ENCODE measurements at regions not wholly inside any gene's neighbourhood (a gene's known extent, or its start where the extent isn't known, plus 50 kb on each side); places are given as distances from the start of the nearest gene placed in this dataset.
A peak's percentile ranks its signal among the peaks of the same experiment; 100 is the strongest.
"Not testable (repeated sequence)": the region's sequence is repeated elsewhere in the genome, so short reads cannot be mapped to it uniquely, and the experiment has no call there.

DNA sequence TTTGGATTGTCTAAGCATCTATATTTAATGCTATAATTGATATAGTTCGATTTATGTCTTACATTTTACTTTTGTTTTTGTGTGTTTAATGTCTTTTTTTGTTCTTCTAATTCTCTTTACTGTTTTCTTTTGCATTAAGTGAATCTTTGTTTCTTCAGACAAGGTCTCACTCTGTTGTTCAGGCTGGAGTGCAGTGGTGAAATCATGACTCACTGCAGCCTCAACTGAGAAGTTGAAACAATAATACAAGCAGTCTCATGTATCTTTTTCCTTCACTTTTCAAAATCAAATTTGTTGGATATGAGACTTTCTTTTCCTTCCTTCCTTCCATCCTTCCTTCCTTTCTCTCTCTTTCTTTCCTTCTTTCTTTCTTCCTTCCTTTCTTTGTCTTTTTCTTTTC lies 1401.6 kb downstream of the ADGRL3 start:
- TF ChIP-seq, protein P1, sequence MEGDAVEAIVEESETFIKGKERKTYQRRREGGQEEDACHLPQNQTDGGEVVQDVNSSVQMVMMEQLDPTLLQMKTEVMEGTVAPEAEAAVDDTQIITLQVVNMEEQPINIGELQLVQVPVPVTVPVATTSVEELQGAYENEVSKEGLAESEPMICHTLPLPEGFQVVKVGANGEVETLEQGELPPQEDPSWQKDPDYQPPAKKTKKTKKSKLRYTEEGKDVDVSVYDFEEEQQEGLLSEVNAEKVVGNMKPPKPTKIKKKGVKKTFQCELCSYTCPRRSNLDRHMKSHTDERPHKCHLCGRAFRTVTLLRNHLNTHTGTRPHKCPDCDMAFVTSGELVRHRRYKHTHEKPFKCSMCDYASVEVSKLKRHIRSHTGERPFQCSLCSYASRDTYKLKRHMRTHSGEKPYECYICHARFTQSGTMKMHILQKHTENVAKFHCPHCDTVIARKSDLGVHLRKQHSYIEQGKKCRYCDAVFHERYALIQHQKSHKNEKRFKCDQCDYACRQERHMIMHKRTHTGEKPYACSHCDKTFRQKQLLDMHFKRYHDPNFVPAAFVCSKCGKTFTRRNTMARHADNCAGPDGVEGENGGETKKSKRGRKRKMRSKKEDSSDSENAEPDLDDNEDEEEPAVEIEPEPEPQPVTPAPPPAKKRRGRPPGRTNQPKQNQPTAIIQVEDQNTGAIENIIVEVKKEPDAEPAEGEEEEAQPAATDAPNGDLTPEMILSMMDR (IDR thresholded peaks at IDR 0.05): no peak
- H3K4me1 ChIP-seq: no peaks in the 10 kb centered on the region
- H3K9me3 ChIP-seq: no peaks in the 10 kb centered on the region
- H3K27ac ChIP-seq: no peak overlapping the region
- no peaks in the 10 kb centered on the region for H3K27me3 ChIP-seq
- no peak overlapping the region for H3K4me3 ChIP-seq
- no peak for DNase-seq (ENCODE audit: low spot score)
- H3K36me3 ChIP-seq: no peaks in the 10 kb centered on the region

DNA sequence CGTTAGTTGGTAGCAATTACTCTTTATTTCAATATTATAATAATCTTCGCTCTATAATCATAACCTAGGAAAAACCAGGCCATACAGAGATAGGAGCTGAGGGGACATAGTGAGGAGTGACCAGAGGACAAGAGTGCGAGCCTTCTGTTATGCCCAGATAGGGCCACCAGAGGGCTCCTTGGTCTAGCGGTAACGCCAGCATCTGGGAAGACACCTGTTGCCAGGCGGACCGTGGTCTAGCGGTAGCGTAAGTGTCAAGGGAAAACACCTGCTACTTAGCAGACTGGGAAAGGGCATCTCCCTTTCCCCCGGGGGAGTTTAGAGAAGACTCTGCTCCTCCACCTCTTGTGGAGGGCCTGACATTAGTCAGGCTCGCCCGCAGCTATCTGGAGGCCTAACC lies 1395.1 kb downstream of the ADGRL3 start:
- not testable (repeated sequence) for H3K36me3 ChIP-seq, H3K4me1 ChIP-seq, H3K27me3 ChIP-seq, H3K9me3 ChIP-seq, H3K4me3 ChIP-seq, H3K27ac ChIP-seq
- TF ChIP-seq, protein P1 (IDR thresholded peaks at IDR 0.05): peak; percentile 40 to 55
- peak; percentile 60 for DNase-seq (ENCODE audit: low spot score)

DNA sequence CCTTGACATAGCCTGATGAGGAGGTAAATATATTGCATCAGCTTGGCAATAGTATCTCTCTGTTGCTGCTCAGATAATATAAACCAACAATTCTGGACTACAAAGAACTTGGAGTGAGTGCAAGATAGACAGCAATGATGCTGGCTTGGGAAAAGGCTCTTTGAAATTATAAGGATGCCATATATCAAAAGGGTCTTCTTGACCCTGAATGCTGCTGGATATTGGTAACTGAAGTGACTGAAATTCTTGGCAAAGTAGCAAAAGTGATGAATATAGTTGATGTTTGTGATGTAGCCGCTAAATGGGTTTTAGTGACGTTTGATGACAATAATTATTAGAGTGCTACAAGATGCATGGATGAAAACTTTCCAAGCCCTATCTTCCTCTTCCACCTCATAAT lies 1391.6 kb downstream of the ADGRL3 start:
- Histone ChIP-seq H3K36me3 (no peaks in the 10 kb centered on the region), H3K4me3 (no peak overlapping the region), H3K9me3 (no peaks in the 10 kb centered on the region), H3K4me1 (no peaks in the 10 kb centered on the region), H3K27me3 (no peaks in the 10 kb centered on the region), H3K27ac (no peak overlapping the region)
- DNase-seq (ENCODE audit: low spot score): no peak
- TF ChIP-seq, protein P1 (IDR thresholded peaks at IDR 0.05): no peak

DNA sequence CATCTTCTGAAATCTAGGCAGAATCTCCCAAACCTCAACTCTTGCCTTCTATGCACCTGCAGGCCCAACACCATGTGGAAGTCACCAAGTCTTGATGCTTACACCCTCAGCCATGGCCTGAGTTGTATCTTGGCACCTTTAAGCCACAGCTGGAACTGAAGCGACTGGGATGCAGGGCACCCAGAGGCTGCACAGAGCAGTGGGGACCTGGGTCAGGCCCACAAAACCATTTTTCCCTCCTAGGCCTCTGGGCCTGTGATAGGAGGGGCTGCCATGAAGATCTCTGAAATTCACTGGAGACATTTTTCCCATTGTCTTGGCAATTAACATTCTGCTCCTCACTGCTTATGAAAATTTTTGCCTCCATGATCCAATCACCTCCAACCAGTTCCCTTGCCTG lies 1388.5 kb downstream of the ADGRL3 start:
- no peak for DNase-seq (ENCODE audit: low spot score)
- Histone ChIP-seq H3K4me1 (no peaks in the 10 kb centered on the region), H3K36me3 (no peaks in the 10 kb centered on the region), H3K4me3 (no peak overlapping the region), H3K27me3 (no peaks in the 10 kb centered on the region), H3K9me3 (no peaks in the 10 kb centered on the region), H3K27ac (no peak overlapping the region)
- TF ChIP-seq, protein P1 (IDR thresholded peaks at IDR 0.05): no peak

DNA sequence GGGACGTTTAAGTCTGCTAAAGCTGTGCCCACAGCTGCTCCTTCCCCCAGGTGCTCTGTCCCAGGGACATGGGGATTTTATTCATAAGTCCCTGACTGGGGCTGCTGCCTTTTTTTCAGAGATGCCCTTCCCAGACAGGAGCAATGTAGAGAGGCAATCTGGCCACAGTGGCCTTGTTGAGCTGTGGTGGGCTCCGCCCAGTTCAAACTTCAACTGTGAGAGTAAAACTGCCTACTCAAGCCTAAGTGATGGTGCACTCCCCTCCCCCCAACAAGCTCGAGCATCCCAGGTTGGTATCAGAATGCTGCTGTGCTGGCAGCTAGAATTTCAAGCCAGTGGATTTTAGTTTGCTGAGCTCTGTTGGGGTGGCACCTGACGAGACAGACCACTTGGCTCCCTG lies 1371.4 kb downstream of the ADGRL3 start:
- DNase-seq (ENCODE audit: low spot score): no peak
- TF ChIP-seq, protein P1 (IDR thresholded peaks at IDR 0.05): no peak
- Histone ChIP-seq H3K9me3 (no peaks in the 10 kb centered on the region), H3K36me3 (no peaks in the 10 kb centered on the region), H3K27me3 (no peaks in the 10 kb centered on the region), H3K4me1 (no peaks in the 10 kb centered on the region), H3K27ac (no peak overlapping the region), H3K4me3 (no peak overlapping the region)

DNA sequence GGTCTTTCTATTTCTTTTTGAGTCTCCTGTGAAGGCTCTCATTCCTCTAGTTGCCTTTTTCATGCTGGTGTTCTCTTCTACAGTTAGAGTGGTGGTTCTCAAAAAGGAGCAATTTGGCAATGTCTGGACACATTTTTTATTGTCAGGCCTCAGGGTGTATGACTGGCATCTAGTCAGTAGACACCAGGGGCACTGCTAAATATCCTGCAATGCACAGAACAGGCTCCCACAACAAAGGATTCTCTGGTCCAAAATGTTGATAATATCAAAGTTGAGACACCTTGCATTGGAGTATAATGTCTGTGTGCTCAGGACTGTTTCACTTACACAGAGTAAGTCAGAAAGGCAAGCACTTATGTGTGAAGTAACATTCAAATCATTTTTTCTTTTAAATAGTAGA lies 1360.7 kb downstream of the ADGRL3 start:
- H3K36me3 ChIP-seq: no peaks in the 10 kb centered on the region

More for the DNA sequence above, 1360.7 kb downstream of the ADGRL3 start:
- TF ChIP-seq, protein P1 (IDR thresholded peaks at IDR 0.05): no peak
- Histone ChIP-seq H3K27me3 (no peaks in the 10 kb centered on the region), H3K27ac (no peak overlapping the region), H3K4me3 (no peak overlapping the region), H3K9me3 (no peaks in the 10 kb centered on the region), H3K4me1 (no peaks in the 10 kb centered on the region)
- DNase-seq (ENCODE audit: low spot score): no peak
